DOHH2 (cell line): ENCODE measurements at regions not wholly inside any gene's neighbourhood (a gene's known extent, or its start where the extent isn't known, plus 50 kb on each side); places are given as distances from the start of the nearest gene placed in this dataset.
"Not testable (repeated sequence)": the region's sequence is repeated elsewhere in the genome, so short reads cannot be mapped to it uniquely, and the experiment has no call there.

Source experiments
- EZH2phosphoT487 ChIP-seq: fragments of 200-600 bp; sonication (generic); IDR thresholded peaks from 2 replicates; pipeline ENCODE4 v1.6.1; 2017; ENCODE audit warnings: borderline replicate concordance, mild to moderate bottlenecking, antibody characterized with exemption, low read length, moderate library complexity, mixed read lengths
- TF ChIP-seq, protein P1 (sequence below): fragments of 200-600 bp; sonication (generic); IDR thresholded peaks from one replicate; pipeline ENCODE4 v1.5.1; 2014; ENCODE audit warnings: antibody characterized with exemption, mild to moderate bottlenecking, low read depth, low read length; ENCODE audit not compliant: poor library complexity, severe bottlenecking

DNA sequence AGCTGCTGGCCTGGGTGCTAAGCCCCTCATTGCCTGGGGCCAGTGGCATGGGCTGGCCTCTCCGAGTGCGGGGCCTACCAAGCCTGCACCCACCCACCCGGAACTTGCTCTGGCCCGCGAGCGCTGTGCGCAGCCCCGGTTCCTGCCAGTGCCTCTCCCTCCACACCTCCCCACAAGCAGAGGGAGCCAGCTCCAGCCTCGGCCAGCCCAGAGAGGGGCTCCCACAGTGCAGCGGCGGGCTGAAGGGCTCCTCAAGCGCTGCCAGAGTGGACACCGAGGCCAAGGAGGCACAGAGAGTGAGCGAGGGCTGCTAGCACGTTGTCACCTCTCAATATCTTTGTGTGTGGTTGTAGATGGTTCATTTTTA, 74.8 kb upstream of the ATP1A1 start:
- TF ChIP-seq, protein P1, sequence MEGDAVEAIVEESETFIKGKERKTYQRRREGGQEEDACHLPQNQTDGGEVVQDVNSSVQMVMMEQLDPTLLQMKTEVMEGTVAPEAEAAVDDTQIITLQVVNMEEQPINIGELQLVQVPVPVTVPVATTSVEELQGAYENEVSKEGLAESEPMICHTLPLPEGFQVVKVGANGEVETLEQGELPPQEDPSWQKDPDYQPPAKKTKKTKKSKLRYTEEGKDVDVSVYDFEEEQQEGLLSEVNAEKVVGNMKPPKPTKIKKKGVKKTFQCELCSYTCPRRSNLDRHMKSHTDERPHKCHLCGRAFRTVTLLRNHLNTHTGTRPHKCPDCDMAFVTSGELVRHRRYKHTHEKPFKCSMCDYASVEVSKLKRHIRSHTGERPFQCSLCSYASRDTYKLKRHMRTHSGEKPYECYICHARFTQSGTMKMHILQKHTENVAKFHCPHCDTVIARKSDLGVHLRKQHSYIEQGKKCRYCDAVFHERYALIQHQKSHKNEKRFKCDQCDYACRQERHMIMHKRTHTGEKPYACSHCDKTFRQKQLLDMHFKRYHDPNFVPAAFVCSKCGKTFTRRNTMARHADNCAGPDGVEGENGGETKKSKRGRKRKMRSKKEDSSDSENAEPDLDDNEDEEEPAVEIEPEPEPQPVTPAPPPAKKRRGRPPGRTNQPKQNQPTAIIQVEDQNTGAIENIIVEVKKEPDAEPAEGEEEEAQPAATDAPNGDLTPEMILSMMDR, result not testable (repeated sequence)
- not testable (repeated sequence) for TF ChIP-seq EZH2phosphoT487
